MM.1S (cell line): ENCODE measurements at regions not wholly inside any gene's neighbourhood (a gene's known extent, or its start where the extent isn't known, plus 50 kb on each side); places are given as distances from the start of the nearest gene placed in this dataset.

Source experiments
- EZH2 ChIP-seq: fragments of 300-600 bp; sonication (generic); optimal IDR thresholded peaks from 2 replicates; pipeline ENCODE3; 2017; ENCODE audit warnings: low read depth, mild to moderate bottlenecking, antibody characterized with exemption, low read length, mixed read lengths
- EZH2phosphoT487 ChIP-seq: fragments of 300-600 bp; sonication (generic); IDR thresholded peaks from 2 replicates; pipeline ENCODE4 v1.6.1; 2018; ENCODE audit warnings: antibody characterized with exemption, low read length
- TF ChIP-seq, protein P1 (sequence below): fragments of 300-600 bp; sonication (generic); IDR thresholded peaks from 2 replicates; pipeline ENCODE4 v1.5.1; 2016; ENCODE audit warnings: antibody characterized with exemption, low read length, mixed read lengths

- TF ChIP-seq, protein P1, sequence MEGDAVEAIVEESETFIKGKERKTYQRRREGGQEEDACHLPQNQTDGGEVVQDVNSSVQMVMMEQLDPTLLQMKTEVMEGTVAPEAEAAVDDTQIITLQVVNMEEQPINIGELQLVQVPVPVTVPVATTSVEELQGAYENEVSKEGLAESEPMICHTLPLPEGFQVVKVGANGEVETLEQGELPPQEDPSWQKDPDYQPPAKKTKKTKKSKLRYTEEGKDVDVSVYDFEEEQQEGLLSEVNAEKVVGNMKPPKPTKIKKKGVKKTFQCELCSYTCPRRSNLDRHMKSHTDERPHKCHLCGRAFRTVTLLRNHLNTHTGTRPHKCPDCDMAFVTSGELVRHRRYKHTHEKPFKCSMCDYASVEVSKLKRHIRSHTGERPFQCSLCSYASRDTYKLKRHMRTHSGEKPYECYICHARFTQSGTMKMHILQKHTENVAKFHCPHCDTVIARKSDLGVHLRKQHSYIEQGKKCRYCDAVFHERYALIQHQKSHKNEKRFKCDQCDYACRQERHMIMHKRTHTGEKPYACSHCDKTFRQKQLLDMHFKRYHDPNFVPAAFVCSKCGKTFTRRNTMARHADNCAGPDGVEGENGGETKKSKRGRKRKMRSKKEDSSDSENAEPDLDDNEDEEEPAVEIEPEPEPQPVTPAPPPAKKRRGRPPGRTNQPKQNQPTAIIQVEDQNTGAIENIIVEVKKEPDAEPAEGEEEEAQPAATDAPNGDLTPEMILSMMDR, result no peak
- TF ChIP-seq EZH2phosphoT487 (no peak), EZH2 (no peak)
Measured at GRCh38 chr2:188217264-188217663, 74.4 kb upstream of the GULP1 start.
